CD4-positive, alpha-beta T cell (primary cell): ENCODE measurements at regions not wholly inside any gene's neighbourhood (a gene's known extent, or its start where the extent isn't known, plus 50 kb on each side); places are given as distances from the start of the nearest gene placed in this dataset.
"Not testable (repeated sequence)": the region's sequence is repeated elsewhere in the genome, so short reads cannot be mapped to it uniquely, and the experiment has no call there.

Experiments
- ATAC-seq: fragments of 200-7000 bp; cut with Tn5 transposase; one replicate; pipeline ENCODE4 v1.10.0; 2022; ENCODE audit warnings: mild to moderate bottlenecking; ENCODE audit not compliant: poor library complexity
- CTCF ChIA-PET: fragments of 350-600 bp; sonication (Branson Sonifier 250); formaldehyde crosslinking; loops from one replicate; lab custom pipeline; 2021; ENCODE audit warnings: antibody characterized with exemption, inconsistent platforms; lab: Charles Lee
- POLR2A ChIA-PET: fragments of 350-600 bp; sonication (Branson Sonifier 250); formaldehyde crosslinking; loops from one replicate; lab custom pipeline; 2021; ENCODE audit warnings: antibody characterized with exemption, inconsistent platforms; lab: Charles Lee
- DNase-seq, 14 experiments: peaks; one replicate each; pipeline ENCODE4 v3.0.0-alpha.2; 2013 to 2020; ENCODE audit warnings: mixed read lengths in 2 of 14
- H3K27ac ChIP-seq, 2 donors: one replicate each; pipeline versions ENCODE4 v1.5.1 to v1.7.0; 2013; ENCODE audit warnings: low read length in 2 of 2, low read depth in 1 of 2, mild to moderate bottlenecking in 1 of 2
- H3K27me3 ChIP-seq, 2 experiments: 1 replicate in 1 of 2; 2 replicates in 1 of 2; pipeline versions ENCODE4 v1.6.1 to v1.7.0; 2013; ENCODE audit warnings: low read length in 2 of 2, control low read depth in 1 of 2, mild to moderate bottlenecking in 1 of 2, moderate library complexity in 1 of 2; ENCODE audit not compliant: insufficient read depth in 2 of 2, control insufficient read depth in 1 of 2
- H3K36me3 ChIP-seq: one replicate; pipeline ENCODE4 v1.6.1; 2013; ENCODE audit warnings: low read length, control low read depth; ENCODE audit not compliant: insufficient read depth
- H3K4me1 ChIP-seq: one replicate; pipeline ENCODE4 v1.6.1; 2013; ENCODE audit warnings: low read length, control low read depth; ENCODE audit not compliant: insufficient read depth
- H3K4me3 ChIP-seq: one replicate; pipeline ENCODE4 v1.5.1; 2013; ENCODE audit warnings: mild to moderate bottlenecking, low read length, moderate library complexity
- H3K9me3 ChIP-seq, 2 experiments: 1 replicate in 1 of 2; 2 replicates in 1 of 2; pipeline versions ENCODE4 v1.6.1 to v1.7.0; 2013; ENCODE audit warnings: low read length in 2 of 2, mild to moderate bottlenecking in 2 of 2, control low read depth in 1 of 2, moderate library complexity in 1 of 2; ENCODE audit not compliant: control insufficient read depth in 1 of 2, insufficient read depth in 1 of 2
- H3K27ac Mint-ChIP-seq: one replicate; pipeline ENCODE4 v1.8.0; 2020; ENCODE audit warnings: mixed read lengths
- H3K27me3 Mint-ChIP-seq: one replicate; pipeline ENCODE4 v1.8.0; 2021; ENCODE audit warnings: mixed read lengths
- H3K36me3 Mint-ChIP-seq: one replicate; pipeline ENCODE4 v1.8.0; 2021; ENCODE audit warnings: low read depth, mixed read lengths
- H3K4me1 Mint-ChIP-seq: one replicate; pipeline ENCODE4 v1.8.0; 2021; ENCODE audit warnings: low read depth, mixed read lengths
- H3K4me3 Mint-ChIP-seq: one replicate; pipeline ENCODE4 v1.8.0; 2020; ENCODE audit warnings: mild to moderate bottlenecking, mixed read lengths
- H3K9me3 Mint-ChIP-seq: one replicate; pipeline ENCODE4 v1.8.0; 2020; ENCODE audit warnings: mixed read lengths
- intact Hi-C, 2 experiments: fragments of 100-400 bp; cut with DNase I in 1 of 2; cut with micrococcal nuclease in 1 of 2; formaldehyde crosslinking; loops; one replicate each; pipeline versions ENCODE4 v1.15.1 to v1.9.0; 2023 to 2025; cut with DNase I, micrococcal nuclease
- TF ChIP-seq, protein P1 (sequence below): fragments of 200-600 bp; IDR thresholded peaks from one replicate; pipeline ENCODE4 v1.8.0; 2022; ENCODE audit warnings: antibody characterized with exemption, mild to moderate bottlenecking

DNA sequence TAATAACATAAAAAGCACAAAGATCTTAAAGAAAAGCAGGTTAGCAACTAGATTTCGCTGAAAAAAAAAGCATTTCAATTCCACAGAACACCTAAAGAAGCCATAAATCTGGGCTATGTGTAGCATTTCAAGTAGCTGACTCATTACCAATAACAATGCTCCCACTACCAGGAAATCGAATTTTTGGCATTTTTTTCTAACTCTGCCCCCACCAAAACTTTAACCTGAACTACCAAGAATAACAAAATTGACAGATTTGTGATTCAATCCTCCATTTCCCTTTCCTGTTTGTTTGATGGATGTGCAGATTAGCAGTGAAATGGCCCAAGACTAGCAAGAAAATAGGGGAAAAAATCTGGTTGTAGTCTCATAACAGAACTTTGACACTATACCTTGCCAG lies 180.2 kb downstream of the RASEF start:
- no peak overlapping the region for H3K4me3 Mint-ChIP-seq
- TF ChIP-seq, protein P1, sequence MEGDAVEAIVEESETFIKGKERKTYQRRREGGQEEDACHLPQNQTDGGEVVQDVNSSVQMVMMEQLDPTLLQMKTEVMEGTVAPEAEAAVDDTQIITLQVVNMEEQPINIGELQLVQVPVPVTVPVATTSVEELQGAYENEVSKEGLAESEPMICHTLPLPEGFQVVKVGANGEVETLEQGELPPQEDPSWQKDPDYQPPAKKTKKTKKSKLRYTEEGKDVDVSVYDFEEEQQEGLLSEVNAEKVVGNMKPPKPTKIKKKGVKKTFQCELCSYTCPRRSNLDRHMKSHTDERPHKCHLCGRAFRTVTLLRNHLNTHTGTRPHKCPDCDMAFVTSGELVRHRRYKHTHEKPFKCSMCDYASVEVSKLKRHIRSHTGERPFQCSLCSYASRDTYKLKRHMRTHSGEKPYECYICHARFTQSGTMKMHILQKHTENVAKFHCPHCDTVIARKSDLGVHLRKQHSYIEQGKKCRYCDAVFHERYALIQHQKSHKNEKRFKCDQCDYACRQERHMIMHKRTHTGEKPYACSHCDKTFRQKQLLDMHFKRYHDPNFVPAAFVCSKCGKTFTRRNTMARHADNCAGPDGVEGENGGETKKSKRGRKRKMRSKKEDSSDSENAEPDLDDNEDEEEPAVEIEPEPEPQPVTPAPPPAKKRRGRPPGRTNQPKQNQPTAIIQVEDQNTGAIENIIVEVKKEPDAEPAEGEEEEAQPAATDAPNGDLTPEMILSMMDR: no peak
- intact Hi-C loops: no loop called here
- H3K27me3 ChIP-seq: no peaks in the 10 kb centered on the region
- H3K27ac Mint-ChIP-seq: no peak overlapping the region
- no peaks in the 10 kb centered on the region for H3K36me3 Mint-ChIP-seq
- no peaks in the 10 kb centered on the region for H3K9me3 Mint-ChIP-seq
- H3K9me3 ChIP-seq: no peaks in the 10 kb centered on the region
- no peaks in the 10 kb centered on the region for H3K4me1 Mint-ChIP-seq
- ChIA-PET POLR2A (no interaction called here), CTCF (no interaction called here)
- no peaks in the 10 kb centered on the region for H3K36me3 ChIP-seq
- ATAC-seq (no peak), DNase-seq (no peak)
- no peak overlapping the region for H3K27ac ChIP-seq
- no peak overlapping the region for H3K4me3 ChIP-seq
- no peaks in the 10 kb centered on the region for H3K4me1 ChIP-seq
- H3K27me3 Mint-ChIP-seq: no peaks in the 10 kb centered on the region

DNA sequence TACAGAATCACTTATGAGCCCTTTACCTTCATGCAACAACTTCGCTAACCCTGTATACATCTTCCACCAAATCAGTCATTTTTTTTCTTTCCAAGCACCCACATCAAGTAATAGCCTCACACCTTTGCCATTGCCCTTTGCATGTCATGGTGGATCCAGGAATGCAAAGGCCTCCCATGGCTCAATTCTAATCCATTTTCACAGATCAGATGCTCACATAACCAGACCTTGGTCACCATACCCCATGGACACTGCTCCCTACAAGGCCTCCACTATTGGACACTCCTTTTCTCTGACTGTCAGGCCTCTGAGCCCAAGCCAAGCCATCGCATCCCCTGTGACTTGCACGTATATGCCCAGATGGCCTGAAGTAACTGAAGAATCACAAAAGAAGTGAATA lies 179.5 kb downstream of the RASEF start:
- H3K36me3 ChIP-seq: no peaks in the 10 kb centered on the region
- TF ChIP-seq, protein P1: no peak
- ATAC-seq (no peak), DNase-seq (no peak)
- Mint-ChIP-seq H3K9me3 (no peaks in the 10 kb centered on the region), H3K4me1 (no peaks in the 10 kb centered on the region), H3K27me3 (no peaks in the 10 kb centered on the region), H3K36me3 (no peaks in the 10 kb centered on the region), H3K4me3 (no peak overlapping the region), H3K27ac (no peak overlapping the region)
- no peaks in the 10 kb centered on the region for H3K4me1 ChIP-seq
- H3K9me3 ChIP-seq: no peaks in the 10 kb centered on the region
- intact Hi-C loops: no loop called here
- H3K27me3 ChIP-seq: no peaks in the 10 kb centered on the region
- no peak overlapping the region for H3K27ac ChIP-seq
- H3K4me3 ChIP-seq: no peak overlapping the region
- CTCF ChIA-PET: no interaction called here
- POLR2A ChIA-PET: no interaction called here

DNA sequence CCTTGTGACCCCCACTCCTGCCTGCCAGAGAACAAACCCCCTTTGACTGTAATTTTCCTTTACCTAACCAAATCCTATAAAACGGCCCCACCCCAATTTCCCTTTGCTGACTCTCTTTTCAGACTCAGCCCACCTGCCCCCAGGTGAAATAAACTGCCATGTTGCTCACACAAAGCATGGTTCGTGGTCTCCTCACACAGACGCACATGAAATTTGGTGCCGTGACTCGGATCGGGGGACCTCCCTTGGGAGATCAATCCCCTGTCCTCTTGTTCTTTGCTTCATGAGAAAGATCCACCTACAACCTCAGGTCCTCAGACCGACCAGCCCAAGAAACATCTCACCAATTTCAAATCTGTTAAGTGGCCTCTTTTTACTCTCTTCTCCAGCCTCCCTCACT lies 179.0 kb downstream of the RASEF start:
- POLR2A ChIA-PET, CTCF ChIA-PET, H3K4me1 ChIP-seq, H3K36me3 ChIP-seq, intact Hi-C loops, H3K9me3 ChIP-seq, H3K27me3 Mint-ChIP-seq, DNase-seq, H3K27me3 ChIP-seq, H3K9me3 Mint-ChIP-seq, H3K4me1 Mint-ChIP-seq, ATAC-seq, H3K36me3 Mint-ChIP-seq, H3K4me3 Mint-ChIP-seq, H3K27ac Mint-ChIP-seq, H3K4me3 ChIP-seq, H3K27ac ChIP-seq: not testable (repeated sequence)

DNA sequence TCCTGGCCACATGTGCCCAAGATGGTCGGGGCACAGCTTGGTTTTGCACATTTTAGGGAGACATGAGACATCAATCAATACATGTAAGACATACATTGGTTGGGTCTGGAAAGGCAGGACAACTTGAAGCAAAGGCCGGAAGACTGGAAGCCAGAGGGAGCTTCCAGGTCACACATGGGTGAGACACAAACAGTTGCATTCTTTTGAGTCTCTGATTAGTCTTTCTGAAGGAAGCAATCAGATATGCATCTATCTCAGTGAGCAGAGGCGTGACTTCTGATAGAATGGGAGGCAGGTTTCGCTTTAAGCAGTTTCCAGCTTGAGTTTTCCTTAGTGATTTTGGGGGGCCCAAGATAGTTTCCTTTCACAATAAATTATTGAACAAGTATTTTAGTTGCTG lies 172.5 kb downstream of the RASEF start:
- H3K9me3 Mint-ChIP-seq: no peaks in the 10 kb centered on the region
- H3K36me3 ChIP-seq: no peaks in the 10 kb centered on the region
- H3K4me1 ChIP-seq: no peaks in the 10 kb centered on the region
- H3K36me3 Mint-ChIP-seq: no peaks in the 10 kb centered on the region
- H3K27ac ChIP-seq: no peak overlapping the region
- H3K27me3 Mint-ChIP-seq: no peaks in the 10 kb centered on the region
- H3K9me3 ChIP-seq: no peaks in the 10 kb centered on the region
- intact Hi-C loops: no loop called here
- TF ChIP-seq, protein P1: no peak
- DNase-seq (no peak), ATAC-seq (no peak)
- POLR2A ChIA-PET: no interaction called here
- CTCF ChIA-PET: no interaction called here
- no peak overlapping the region for H3K27ac Mint-ChIP-seq
- H3K4me3 Mint-ChIP-seq: no peak overlapping the region
- no peaks in the 10 kb centered on the region for H3K4me1 Mint-ChIP-seq
- no peak overlapping the region for H3K4me3 ChIP-seq
- H3K27me3 ChIP-seq: no peaks in the 10 kb centered on the region
